Activated CD4-positive, alpha-beta T cell treated with anti-CD3 and anti-CD28 coated beads, Interleukin-2, amount 50 U/mL, for 24 hours (primary cell): ENCODE measurements at regions not wholly inside any gene's neighbourhood (a gene's known extent, or its start where the extent isn't known, plus 50 kb on each side); places are given as distances from the start of the nearest gene placed in this dataset.

Experiments used
- DNase-seq, 2 donors: peaks; one replicate each; pipeline ENCODE4 v3.0.0-alpha.2; 2020; ENCODE audit warnings: low read depth in 1 of 2, low spot score in 1 of 2

GRCh38 chr16:51039638-51040331 lies 111.3 kb downstream of the SALL1 start:
- DNase-seq = no peak

DNA sequence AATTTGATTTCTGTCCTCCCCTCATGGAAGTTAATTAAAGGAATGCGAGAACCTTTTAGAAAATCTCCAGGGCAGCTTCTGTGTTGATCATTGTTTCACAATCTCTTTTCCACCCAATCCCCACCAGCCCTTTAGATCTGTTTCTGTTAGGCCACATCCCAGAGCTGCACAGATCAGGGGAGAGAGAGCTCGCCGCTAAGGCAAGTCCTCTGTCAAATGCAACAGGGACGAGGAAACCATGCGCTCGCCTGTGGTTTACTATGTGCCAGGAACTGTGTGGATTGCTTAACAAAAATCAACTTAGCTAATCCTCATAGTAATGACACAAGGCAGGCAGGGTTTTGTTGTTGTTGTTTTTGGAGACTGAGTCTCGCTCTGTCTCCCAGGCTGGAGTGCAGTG lies 115.4 kb downstream of the SALL1 start:
- DNase-seq = no peak

- DNase-seq = no peak
Observed at GRCh38 chr16:51035110-51035498, 116.0 kb downstream of the SALL1 start.

DNA sequence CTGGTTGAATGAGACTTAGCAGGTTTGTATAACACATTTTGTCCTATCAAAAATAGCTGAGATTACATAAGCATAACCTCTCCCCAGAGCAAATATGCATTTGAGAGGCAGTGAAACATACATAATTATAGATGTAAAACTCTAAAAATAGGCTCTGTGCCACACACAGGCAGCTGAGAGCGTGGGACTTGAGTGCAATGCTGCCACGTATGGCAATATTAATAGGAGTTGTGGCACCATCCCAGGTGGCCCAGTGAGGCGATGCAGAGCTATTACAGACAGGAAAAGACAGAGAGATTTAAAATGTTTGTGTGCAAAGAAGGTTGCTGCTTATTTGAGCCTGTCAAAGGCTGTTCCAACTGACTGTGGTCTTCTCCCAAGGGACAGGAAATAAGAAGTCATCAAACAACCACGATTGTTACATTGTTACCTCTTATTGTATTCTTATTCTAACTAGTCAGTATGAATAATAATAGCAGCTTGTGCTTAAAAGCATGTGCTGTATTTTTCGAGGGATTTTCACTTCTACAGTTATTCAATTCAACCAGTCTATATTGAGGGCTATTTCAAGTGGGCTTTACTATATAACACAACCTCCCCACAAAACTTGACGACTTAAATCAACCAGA lies 116.5 kb downstream of the SALL1 start:
- DNase-seq = no peak

DNA sequence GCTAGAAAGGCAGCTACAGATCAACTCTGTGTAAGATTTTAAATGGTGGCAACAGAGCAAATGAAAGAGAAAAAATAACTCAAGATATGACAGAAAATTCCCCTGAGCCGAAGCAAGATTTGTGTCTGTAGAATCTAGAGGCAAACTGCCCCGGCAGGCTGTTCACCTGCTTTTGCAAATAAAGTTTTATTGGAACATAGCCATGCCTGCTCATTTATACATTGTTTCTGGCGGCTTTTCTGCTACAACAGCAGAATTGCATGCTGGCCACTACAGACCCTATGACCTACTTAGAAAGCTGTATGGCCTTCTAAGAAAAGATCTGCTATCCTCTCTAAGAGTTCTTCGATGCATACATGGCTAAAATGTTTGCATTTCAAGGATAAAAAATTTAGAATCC lies 119.5 kb downstream of the SALL1 start:
- DNase-seq = no peak

DNA sequence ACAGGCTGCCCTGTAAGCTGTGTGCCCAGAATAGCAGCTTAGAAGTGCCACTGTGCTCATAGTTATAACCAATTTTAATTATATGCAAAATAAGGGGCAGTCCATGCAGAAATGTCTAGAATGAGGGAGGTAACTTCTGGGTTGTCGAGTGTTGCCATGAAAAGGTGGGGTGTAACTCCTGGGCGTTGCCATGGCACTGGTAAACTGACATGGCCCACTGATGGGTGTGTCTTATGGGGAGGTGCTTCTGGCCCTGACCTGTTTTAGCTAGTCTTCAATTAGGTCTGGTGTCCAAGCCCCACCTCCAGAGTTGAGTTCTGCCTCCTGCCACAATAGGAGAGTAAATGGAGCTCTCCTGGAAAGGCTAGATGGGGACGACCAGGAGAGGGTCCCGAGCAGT lies 120.6 kb downstream of the SALL1 start:
- no peak for DNase-seq

GRCh38 chr16:51025588-51026290 lies 125.3 kb downstream of the SALL1 start:
- DNase-seq = no peak

- no peak for DNase-seq
Observed at GRCh38 chr16:51024703-51025102, 126.4 kb downstream of the SALL1 start.

DNA sequence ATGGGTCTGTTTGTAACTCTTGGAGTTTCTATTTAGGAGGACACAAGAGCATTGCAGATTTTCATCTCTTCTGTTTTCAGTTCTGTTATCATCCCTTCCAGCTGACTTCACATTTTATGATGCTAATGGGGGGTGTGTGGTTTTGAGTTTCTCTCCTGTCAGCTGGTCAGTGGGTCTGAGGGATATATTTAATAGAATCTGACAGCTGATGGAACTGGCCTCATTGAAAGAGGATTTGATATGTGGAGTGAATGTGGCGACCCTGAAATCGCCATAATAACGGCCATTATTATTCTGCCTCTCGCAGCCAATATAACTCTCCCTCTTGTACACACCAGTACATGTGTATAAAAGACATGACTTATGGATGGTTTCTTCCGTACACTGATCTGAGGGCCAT lies 128.1 kb downstream of the SALL1 start:
- no peak for DNase-seq

GRCh38 chr16:51019617-51020016 lies 131.5 kb downstream of the SALL1 start:
- DNase-seq = no peak

- no peak for DNase-seq
Observed at GRCh38 chr16:51017969-51018368, 133.1 kb downstream of the SALL1 start.

DNA sequence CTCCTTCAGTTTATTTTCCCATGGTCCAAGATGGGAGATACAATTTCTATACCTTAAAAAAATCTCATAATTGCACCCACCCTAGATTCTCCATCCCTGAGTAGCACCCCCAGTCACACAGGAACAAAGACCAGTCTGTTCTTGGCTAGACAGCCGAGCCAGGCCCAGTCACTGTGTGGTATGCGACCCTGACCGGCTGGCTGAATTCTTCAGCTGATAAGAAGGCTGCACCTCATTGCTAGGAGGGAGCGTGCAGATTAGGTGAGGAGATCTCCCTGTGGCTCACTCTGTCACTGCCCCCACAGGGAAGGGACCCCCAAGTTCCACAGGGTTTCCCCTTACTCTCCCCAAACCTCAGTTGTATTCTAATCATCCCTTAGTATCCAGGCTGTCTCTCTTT lies 138.7 kb downstream of the SALL1 start:
- no peak for DNase-seq

- DNase-seq = no peak
Observed at GRCh38 chr16:51010817-51011216, 140.3 kb downstream of the SALL1 start.

- no peak for DNase-seq
Observed at GRCh38 chr16:51009813-51010212, 141.3 kb downstream of the SALL1 start.

DNA sequence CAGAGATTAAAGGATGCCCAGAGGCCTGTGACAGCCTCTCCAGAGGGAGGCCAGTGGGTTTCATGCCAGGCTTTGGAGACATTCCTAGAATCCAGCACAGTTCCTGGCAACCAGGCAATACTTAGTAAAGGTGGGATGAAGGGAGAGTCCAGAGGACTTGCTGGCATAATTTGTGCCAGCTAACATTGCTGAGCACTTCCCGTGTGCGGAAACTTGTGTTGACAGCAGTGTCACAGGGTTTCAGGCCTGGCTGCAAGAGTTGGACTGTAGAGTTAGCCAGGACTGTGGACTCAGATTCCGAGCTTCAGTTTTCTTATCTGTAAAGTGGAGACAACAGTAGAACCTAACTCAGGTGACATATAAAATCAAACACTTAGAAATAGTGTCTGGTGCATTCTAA lies 141.7 kb downstream of the SALL1 start:
- no peak for DNase-seq

DNA sequence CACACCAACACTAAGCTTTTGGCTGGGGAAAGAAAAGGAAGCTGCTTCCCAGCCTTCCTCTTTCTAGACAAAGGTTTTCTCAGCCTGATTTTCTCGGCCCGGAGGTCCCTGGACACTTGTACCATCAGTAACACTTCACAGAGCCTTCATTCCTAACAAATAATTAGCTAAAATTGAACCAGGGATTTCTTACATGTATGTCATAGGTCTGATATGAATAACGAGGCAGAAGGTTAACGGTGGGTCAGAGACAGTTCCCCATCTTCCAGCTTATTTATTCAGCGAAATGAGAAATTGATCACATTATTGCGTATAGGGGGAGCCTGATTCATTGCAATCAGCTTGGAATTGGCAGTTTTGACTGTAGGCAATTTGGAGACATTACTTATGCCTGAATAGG lies 142.5 kb downstream of the SALL1 start:
- DNase-seq = no peak

GRCh38 chr16:51008037-51008436 lies 143.0 kb downstream of the SALL1 start:
- no peak for DNase-seq

DNA sequence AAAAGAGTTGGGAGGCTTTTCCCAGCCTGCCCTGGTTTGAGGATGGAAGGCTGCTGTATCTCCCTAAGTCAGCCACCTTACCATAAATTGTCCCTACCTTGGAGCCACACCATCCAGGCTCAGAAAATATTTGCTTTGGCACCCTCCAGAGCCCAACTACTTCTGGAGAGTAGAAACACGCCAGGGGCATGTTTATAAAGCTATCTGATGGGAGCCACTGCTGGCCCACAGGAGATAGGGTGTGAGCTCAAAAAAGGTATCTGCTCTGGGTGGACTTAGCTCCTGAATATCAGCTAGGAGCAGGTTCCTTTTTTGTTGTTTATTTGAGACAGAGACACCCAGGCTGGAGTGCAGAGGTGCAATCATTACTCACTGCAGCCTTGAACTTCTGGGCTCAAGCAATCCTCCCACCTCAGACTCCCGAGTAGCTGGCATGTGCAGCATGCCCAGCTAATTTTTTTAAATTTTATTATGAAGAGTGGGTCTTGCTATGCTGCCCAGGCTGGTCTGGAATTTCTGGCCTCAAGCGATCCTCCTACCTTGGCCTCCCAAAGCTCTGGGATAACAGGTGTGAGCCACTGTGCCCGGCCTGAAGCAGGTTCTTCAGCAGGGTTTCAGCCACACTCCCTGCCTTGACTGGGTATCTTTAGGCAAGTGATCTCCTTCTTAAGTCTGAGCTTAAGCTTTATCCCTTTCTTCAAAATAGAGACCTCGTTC lies 147.1 kb downstream of the SALL1 start:
- no peak for DNase-seq

DNA sequence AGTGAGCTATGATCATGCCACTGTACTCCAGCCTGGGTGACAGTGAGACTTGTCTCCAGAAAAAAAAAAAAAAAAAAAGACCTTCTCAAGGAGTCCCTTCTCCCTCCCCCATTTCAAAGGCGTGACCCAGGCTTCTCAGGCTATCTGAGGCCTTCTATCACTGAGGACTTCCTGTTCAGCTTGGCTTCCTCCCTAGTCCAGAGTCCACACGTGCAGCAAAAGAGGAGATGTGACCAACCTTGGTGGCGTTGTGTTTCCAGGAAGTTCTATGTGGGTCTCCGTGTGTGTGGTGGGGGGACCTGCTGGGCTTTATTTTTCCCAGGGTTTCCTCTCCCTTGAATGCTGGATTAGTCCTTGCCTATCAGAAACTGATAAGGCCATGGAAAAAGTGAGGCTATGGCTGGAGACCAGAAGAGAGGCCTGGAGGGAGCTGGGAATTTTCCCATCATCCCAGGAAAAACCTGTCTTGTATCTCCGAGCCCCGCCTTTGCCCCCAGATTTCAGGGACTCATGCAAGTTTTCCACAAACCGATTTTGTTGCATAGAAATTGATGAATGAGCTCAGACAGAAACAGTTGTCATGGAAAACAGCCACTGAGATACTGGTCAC lies 148.1 kb downstream of the SALL1 start:
- DNase-seq = no peak

GRCh38 chr16:50999181-50999580 lies 151.9 kb downstream of the SALL1 start:
- DNase-seq = no peak

DNA sequence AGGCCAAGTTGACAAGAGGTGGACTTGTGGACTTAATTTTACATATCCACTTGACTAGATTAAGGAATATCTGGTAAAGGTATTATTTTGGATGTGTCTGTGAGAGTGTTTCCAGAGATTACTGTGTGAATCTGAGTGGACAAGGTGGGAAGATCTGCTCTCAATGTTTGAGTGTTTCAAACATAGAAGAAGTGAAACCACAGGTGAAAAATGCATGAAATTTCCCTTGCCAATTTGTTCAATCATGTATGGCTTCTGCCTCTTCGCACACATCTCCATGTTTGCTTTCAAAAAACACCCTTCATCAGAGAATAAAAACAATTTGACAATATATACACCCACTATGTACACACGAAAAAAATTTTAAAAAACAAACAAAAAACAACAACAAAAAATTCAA lies 152.7 kb downstream of the SALL1 start:
- DNase-seq = no peak

DNA sequence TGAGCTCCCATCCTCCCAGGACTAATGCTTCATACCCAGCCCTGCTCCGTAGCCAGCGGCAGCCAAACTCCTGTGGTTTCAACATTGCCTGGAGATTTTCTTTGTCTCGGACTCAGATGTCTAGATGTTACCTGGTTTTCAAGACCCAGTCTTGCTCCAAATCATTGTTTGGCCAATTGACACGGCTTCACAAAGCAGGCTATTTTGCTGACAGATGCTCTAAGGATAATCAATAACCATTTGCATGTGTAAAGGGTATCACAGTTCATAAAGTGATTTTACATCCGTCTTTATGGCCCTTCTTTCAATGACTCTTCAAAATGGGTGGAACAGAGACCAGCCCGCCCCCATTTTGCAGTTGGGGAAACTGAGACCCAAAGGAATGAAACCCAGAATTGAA lies 153.4 kb downstream of the SALL1 start:
- no peak for DNase-seq
